ENCODE measurements at regions not wholly inside any gene's neighbourhood (a gene's known extent, or its start where the extent isn't known, plus 50 kb on each side); places are given as distances from the start of the nearest gene placed in this dataset.
"Not testable (repeated sequence)": the region's sequence is repeated elsewhere in the genome, so short reads cannot be mapped to it uniquely, and the experiment has no call there.

DNA sequence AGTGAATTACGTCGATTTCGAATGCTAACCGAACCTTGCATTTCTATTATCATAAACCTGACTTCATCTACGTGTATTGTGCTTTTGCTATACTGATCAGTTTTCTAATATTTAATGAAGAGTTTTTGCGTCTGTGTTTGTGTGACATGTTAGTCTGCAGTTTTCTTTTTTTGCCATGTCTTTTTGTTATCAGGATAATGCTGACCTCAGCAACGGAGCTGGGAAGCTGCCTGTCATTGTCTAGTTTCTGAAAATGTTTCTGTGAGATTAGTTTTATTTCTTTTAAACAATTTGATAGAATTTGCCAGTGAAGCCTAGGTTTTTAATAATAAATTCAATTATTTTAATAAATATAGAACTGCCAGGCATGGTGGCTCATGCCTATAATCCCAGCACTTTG lies 139.3 kb downstream of the LAT start:
- not testable (repeated sequence) for TF ChIP-seq CTCF (IDR thresholded peaks at IDR 0.05 in 4 of 5, conservative IDR thresholded peaks at IDR 0.05 in 1 of 5); POLR2A (IDR thresholded peaks at IDR 0.05)

Data from gastrocnemius medialis (tissue), 4 donors.